Neural progenitor cell (in vitro differentiated cells): ENCODE measurements at regions not wholly inside any gene's neighbourhood (a gene's known extent, or its start where the extent isn't known, plus 50 kb on each side); places are given as distances from the start of the nearest gene placed in this dataset.

Source experiments
- DNase-seq: peaks from one replicate; pipeline ENCODE4 v3.0.0-alpha.2; 2016; ENCODE audit warnings: low spot score
- H2AFZ ChIP-seq: fragments of 200-600 bp; sonication (generic); replicated peaks from 2 replicates; pipeline ENCODE4 v1.6.1; 2016; ENCODE audit warnings: antibody characterized with exemption
- H3F3A ChIP-seq: fragments of 200-600 bp; sonication (generic); 2 replicates; pipeline ENCODE4 v1.6.1; 2016; ENCODE audit warnings: antibody characterized with exemption, low read depth
- H3K27ac ChIP-seq: fragments of 200-600 bp; sonication (generic); 2 replicates; pipeline ENCODE4 v1.5.1; 2016; ENCODE audit warnings: mild to moderate bottlenecking
- H3K27me3 ChIP-seq: fragments of 200-600 bp; sonication (generic); 2 replicates; pipeline ENCODE4 v1.6.1; 2016; ENCODE audit warnings: mild to moderate bottlenecking, moderate library complexity
- H3K36me3 ChIP-seq: fragments of 200-600 bp; sonication (generic); 2 replicates; pipeline ENCODE4 v1.5.1; 2016
- H3K4me1 ChIP-seq: fragments of 200-600 bp; sonication (generic); 2 replicates; pipeline ENCODE4 v1.6.1; 2016; ENCODE audit warnings: mixed run types
- H3K4me2 ChIP-seq: fragments of 200-600 bp; sonication (generic); 2 replicates; pipeline ENCODE4 v1.6.1; 2016
- H3K4me3 ChIP-seq: fragments of 200-600 bp; sonication (generic); 2 replicates; pipeline ENCODE4 v1.5.1; 2016
- H3K79me2 ChIP-seq: fragments of 200-600 bp; sonication (generic); 2 replicates; pipeline ENCODE4 v1.6.1; 2016; ENCODE audit warnings: low read depth
- H3K9ac ChIP-seq: fragments of 200-600 bp; sonication (generic); 2 replicates; pipeline ENCODE4 v1.6.1; 2016
- H3K9me3 ChIP-seq: fragments of 200-600 bp; sonication (generic); 2 replicates; pipeline ENCODE4 v1.5.1; 2016; ENCODE audit warnings: low read depth
- H4K20me1 ChIP-seq: fragments of 200-600 bp; sonication (generic); 2 replicates; pipeline ENCODE4 v1.6.1; 2016; ENCODE audit warnings: low read depth
- H3K27ac Mint-ChIP-seq: 3 replicates; pipeline ENCODE4 v1.8.0; 2021; ENCODE audit warnings: mixed read lengths
- H3K27me3 Mint-ChIP-seq: 2 replicates; pipeline ENCODE4 v1.8.0; 2022; ENCODE audit warnings: low read depth, mild to moderate bottlenecking, inconsistent platforms, moderate library complexity, mixed read lengths; ENCODE audit not compliant: insufficient read depth
- H3K36me3 Mint-ChIP-seq: 3 replicates; pipeline ENCODE4 v1.8.0; 2021; ENCODE audit warnings: mixed read lengths
- H3K4me1 Mint-ChIP-seq: 3 replicates; pipeline ENCODE4 v1.8.0; 2021; ENCODE audit warnings: mixed read lengths
- H3K4me3 Mint-ChIP-seq: 3 replicates; pipeline ENCODE4 v1.8.0; 2021; ENCODE audit warnings: mild to moderate bottlenecking, moderate library complexity, mixed read lengths
- H3K9me3 Mint-ChIP-seq: 3 replicates; pipeline ENCODE4 v1.8.0; 2020; ENCODE audit warnings: mixed read lengths
- EZH2 ChIP-seq: fragments of 200-600 bp; sonication (generic); IDR thresholded peaks from 2 replicates; pipeline ENCODE4 v1.6.1; 2017; ENCODE audit warnings: antibody characterized with exemption, mild to moderate bottlenecking, moderate library complexity
- EZH2phosphoT487 ChIP-seq: fragments of 200-600 bp; sonication (generic); IDR thresholded peaks from 2 replicates; pipeline ENCODE4 v1.6.1; 2017; ENCODE audit warnings: antibody characterized with exemption
- TF ChIP-seq, protein P1 (sequence below): fragments of 200-600 bp; sonication (generic); IDR thresholded peaks from 2 replicates; pipeline ENCODE4 v1.5.1; 2017; ENCODE audit warnings: antibody characterized with exemption, mild to moderate bottlenecking

DNA sequence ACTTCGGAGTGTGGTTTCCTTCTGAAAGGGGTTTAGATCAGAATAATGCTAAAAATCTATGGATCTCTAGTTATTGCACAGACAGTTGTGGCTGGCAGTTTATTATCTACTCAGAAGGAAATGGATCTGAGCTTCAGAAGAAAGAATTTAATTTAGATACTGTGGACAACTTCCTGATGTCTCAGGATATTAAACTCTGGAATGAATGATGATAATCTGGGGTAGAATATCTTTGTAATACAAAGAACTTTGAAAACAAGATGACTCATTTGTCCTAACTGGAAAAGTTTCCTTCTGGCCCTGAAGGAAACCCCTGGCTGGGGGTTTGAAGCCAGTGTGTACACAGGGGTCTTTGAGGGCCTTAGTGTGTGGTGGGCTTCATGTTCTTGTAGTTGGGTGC lies 78.0 kb downstream of the EDN3 start:
- DNase-seq, result no peak
- Histone ChIP-seq H3K4me2 (no peak overlapping the region), H3K27me3 (no peaks in the 10 kb centered on the region), H3K9me3 (no peaks in the 10 kb centered on the region), H3K79me2 (no peaks in the 10 kb centered on the region), H3F3A (no peaks in the 10 kb centered on the region), H3K27ac (no peak overlapping the region), H3K36me3 (no peaks in the 10 kb centered on the region), H2AFZ (no peak overlapping the region), H3K4me1 (no peaks in the 10 kb centered on the region), H4K20me1 (no peaks in the 10 kb centered on the region), H3K9ac (no peak overlapping the region), H3K4me3 (no peak overlapping the region)
- H3K27ac Mint-ChIP-seq, result no peak overlapping the region
- peaks cover 5% of the 10 kb centered on the region for H3K4me1 Mint-ChIP-seq
- H3K36me3 Mint-ChIP-seq, result no peaks in the 10 kb centered on the region
- TF ChIP-seq EZH2phosphoT487 (no peak), EZH2 (no peak)
- TF ChIP-seq, protein P1, sequence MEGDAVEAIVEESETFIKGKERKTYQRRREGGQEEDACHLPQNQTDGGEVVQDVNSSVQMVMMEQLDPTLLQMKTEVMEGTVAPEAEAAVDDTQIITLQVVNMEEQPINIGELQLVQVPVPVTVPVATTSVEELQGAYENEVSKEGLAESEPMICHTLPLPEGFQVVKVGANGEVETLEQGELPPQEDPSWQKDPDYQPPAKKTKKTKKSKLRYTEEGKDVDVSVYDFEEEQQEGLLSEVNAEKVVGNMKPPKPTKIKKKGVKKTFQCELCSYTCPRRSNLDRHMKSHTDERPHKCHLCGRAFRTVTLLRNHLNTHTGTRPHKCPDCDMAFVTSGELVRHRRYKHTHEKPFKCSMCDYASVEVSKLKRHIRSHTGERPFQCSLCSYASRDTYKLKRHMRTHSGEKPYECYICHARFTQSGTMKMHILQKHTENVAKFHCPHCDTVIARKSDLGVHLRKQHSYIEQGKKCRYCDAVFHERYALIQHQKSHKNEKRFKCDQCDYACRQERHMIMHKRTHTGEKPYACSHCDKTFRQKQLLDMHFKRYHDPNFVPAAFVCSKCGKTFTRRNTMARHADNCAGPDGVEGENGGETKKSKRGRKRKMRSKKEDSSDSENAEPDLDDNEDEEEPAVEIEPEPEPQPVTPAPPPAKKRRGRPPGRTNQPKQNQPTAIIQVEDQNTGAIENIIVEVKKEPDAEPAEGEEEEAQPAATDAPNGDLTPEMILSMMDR, result no peak
- H3K27me3 Mint-ChIP-seq, result peaks cover 6% of the 10 kb centered on the region
- H3K4me3 Mint-ChIP-seq, result no peak overlapping the region
- H3K9me3 Mint-ChIP-seq, result no peaks in the 10 kb centered on the region

DNA sequence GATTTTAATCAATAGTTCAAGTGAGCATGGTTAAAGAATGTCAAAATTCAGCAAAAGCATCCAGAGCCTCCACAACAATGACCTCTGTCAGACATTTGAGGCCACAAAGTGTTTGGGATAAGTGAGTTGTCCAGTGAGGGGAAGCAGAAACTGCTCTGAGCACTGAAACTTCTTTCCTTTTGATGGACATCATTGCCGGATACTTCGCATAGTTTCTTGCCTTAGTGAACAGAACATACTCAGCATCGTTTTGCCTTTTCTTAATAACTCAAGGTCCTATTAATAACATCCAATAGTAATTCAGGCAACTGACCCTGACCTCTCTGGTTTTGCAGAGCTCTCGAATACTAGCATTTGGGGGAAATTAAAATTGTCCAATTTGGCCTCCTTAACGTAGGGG lies 78.6 kb downstream of the EDN3 start:
- Mint-ChIP-seq H3K9me3 (no peaks in the 10 kb centered on the region), H3K4me1 (peaks cover 5% of the 10 kb centered on the region), H3K36me3 (no peaks in the 10 kb centered on the region), H3K27me3 (peaks cover 3% of the 10 kb centered on the region), H3K4me3 (no peak overlapping the region), H3K27ac (no peak overlapping the region)
- H3K27me3 ChIP-seq, result no peaks in the 10 kb centered on the region
- no peak for DNase-seq
- no peak overlapping the region for H3K27ac ChIP-seq
- no peak for TF ChIP-seq EZH2
- TF ChIP-seq EZH2phosphoT487, result no peak
- TF ChIP-seq, protein P1, result no peak
- H4K20me1 ChIP-seq, result no peaks in the 10 kb centered on the region
- no peaks in the 10 kb centered on the region for H3K79me2 ChIP-seq
- no peaks in the 10 kb centered on the region for H3K9me3 ChIP-seq
- no peak overlapping the region for H2AFZ ChIP-seq
- no peak overlapping the region for H3K4me2 ChIP-seq
- H3F3A ChIP-seq, result no peaks in the 10 kb centered on the region
- no peak overlapping the region for H3K9ac ChIP-seq
- H3K4me1 ChIP-seq, result no peaks in the 10 kb centered on the region
- H3K4me3 ChIP-seq, result no peak overlapping the region
- H3K36me3 ChIP-seq, result no peaks in the 10 kb centered on the region

DNA sequence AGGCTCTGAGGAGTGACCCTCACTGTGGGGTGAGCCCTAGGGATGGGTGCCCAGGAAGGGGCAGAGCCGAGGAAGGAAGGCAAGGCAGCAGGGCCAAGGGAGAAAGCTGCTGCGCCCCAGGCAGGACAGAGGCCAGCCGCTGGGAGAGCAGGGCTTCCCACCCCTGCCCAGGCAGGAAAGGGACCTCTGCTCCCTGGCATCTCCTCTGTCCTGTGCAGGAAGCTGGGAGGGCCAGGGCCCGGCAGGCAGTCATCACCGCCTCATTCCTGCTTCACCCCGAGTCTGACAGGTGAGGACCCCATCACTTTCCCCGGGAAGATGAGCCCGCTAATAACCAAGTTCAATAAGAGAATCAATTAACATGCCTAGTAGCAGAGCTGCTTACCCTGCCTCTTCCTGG lies 81.3 kb downstream of the EDN3 start:
- no peaks in the 10 kb centered on the region for H3K27me3 ChIP-seq
- H3K4me2 ChIP-seq, result no peak overlapping the region
- TF ChIP-seq EZH2 (no peak), EZH2phosphoT487 (no peak)
- TF ChIP-seq, protein P1, result no peak
- no peaks in the 10 kb centered on the region for H3K36me3 ChIP-seq
- no peaks in the 10 kb centered on the region for H3K9me3 ChIP-seq
- H3K36me3 Mint-ChIP-seq, result no peaks in the 10 kb centered on the region
- H3K9ac ChIP-seq, result no peak overlapping the region
- DNase-seq, result no peak
- H3K27ac ChIP-seq, result no peak overlapping the region
- H3K79me2 ChIP-seq, result no peaks in the 10 kb centered on the region
- H3K27ac Mint-ChIP-seq, result no peak overlapping the region
- no peak overlapping the region for H3K4me3 Mint-ChIP-seq
- H3K4me3 ChIP-seq, result no peak overlapping the region
- H3K4me1 Mint-ChIP-seq, result peaks cover 12% of the 10 kb centered on the region
- H3K9me3 Mint-ChIP-seq, result no peaks in the 10 kb centered on the region
- H3K4me1 ChIP-seq, result peaks cover 6% of the 10 kb centered on the region
- H2AFZ ChIP-seq, result no peak overlapping the region
- H3K27me3 Mint-ChIP-seq, result peaks cover 3% of the 10 kb centered on the region
- H4K20me1 ChIP-seq, result no peaks in the 10 kb centered on the region
- no peaks in the 10 kb centered on the region for H3F3A ChIP-seq
